GM23338 (cell line): ENCODE measurements at regions not wholly inside any gene's neighbourhood (a gene's known extent, or its start where the extent isn't known, plus 50 kb on each side); places are given as distances from the start of the nearest gene placed in this dataset.

Experiments
- CTCF ChIP-seq, 2 experiments: fragments of 200-600 bp in 1 of 2; sonication (generic) in 1 of 2; conservative IDR thresholded peaks; 2 replicates each; pipeline versions ENCODE4 v1.5.1 to v1.6.1; 2016 to 2017; ENCODE audit warnings: antibody characterized with exemption in 2 of 2, low read depth in 2 of 2, mild to moderate bottlenecking in 2 of 2, moderate library complexity in 1 of 2
- EZH2 ChIP-seq: fragments of 200-600 bp; sonication (generic); IDR thresholded peaks from one replicate; pipeline ENCODE4 v1.8.0; 2017; ENCODE audit warnings: antibody characterized with exemption, mild to moderate bottlenecking, low read depth; ENCODE audit not compliant: unreplicated experiment

GRCh38 chr6:23045280-23045679 lies 475.9 kb downstream of the HDGFL1 start:
- TF ChIP-seq CTCF (conservative IDR thresholded peaks at IDR 0.05; ENCODE audit: low read depth in 2 of 2) = no peak
- TF ChIP-seq EZH2 = no peak
